ENCODE measurements at regions not wholly inside any gene's neighbourhood (a gene's known extent, or its start where the extent isn't known, plus 50 kb on each side); places are given as distances from the start of the nearest gene placed in this dataset.
A peak's percentile ranks its signal among the peaks of the same experiment; 100 is the strongest.

GRCh38 chr17:69605571-69605970, 191.1 kb downstream of the MAP2K6 start:
- DNase-seq: no peak

- no peak for DNase-seq
Measured at GRCh38 chr17:69606142-69606800, 191.8 kb downstream of the MAP2K6 start.

- peak; percentile 57 for DNase-seq
Measured at GRCh38 chr17:69607162-69607834, 192.8 kb downstream of the MAP2K6 start.

- DNase-seq: no peak
Measured at GRCh38 chr17:69608141-69608540, 193.6 kb downstream of the MAP2K6 start.

- DNase-seq: no peak
Measured at GRCh38 chr17:69608808-69609472, 194.4 kb downstream of the MAP2K6 start.

GRCh38 chr17:69609473-69610305, 195.2 kb downstream of the MAP2K6 start:
- DNase-seq: peak; percentile 25

GRCh38 chr17:69620363-69620762, 205.9 kb downstream of the MAP2K6 start:
- DNase-seq: no peak

- no peak for DNase-seq
Measured at GRCh38 chr17:69625474-69625873, 211.0 kb downstream of the MAP2K6 start.

- DNase-seq: no peak
Measured at GRCh38 chr17:69630056-69630635, 215.6 kb downstream of the MAP2K6 start.

GRCh38 chr17:69634844-69635243, 220.3 kb downstream of the MAP2K6 start:
- no peak for DNase-seq

GRCh38 chr17:69637446-69638156, 223.1 kb downstream of the MAP2K6 start:
- DNase-seq: no peak

- DNase-seq: no peak
Measured at GRCh38 chr17:69639096-69639495, 224.6 kb downstream of the MAP2K6 start.

GRCh38 chr17:69640073-69640472, 225.6 kb downstream of the MAP2K6 start:
- DNase-seq: no peak

- DNase-seq: no peak
Measured at GRCh38 chr17:69643686-69644085, 229.2 kb downstream of the MAP2K6 start.

- DNase-seq: no peak
Measured at GRCh38 chr17:69646729-69647128, 232.2 kb downstream of the MAP2K6 start.

- no peak for DNase-seq
Measured at GRCh38 chr17:69650881-69651280, 236.4 kb downstream of the MAP2K6 start.

- DNase-seq: no peak
Measured at GRCh38 chr17:69651921-69652320, 237.4 kb downstream of the MAP2K6 start.

GRCh38 chr17:69654981-69655855, 240.7 kb downstream of the MAP2K6 start:
- no peak for DNase-seq

GRCh38 chr17:69655902-69656301, 241.4 kb downstream of the MAP2K6 start:
- no peak for DNase-seq

- peak; percentile 33 for DNase-seq
Measured at GRCh38 chr17:69669441-69670178, 255.1 kb downstream of the MAP2K6 start.

All from DMS 273 treated with DMSO at 0.1 percent for 48 hours (cell line).